HEK293 (cell line): ENCODE measurements at regions not wholly inside any gene's neighbourhood (a gene's known extent, or its start where the extent isn't known, plus 50 kb on each side); places are given as distances from the start of the nearest gene placed in this dataset.

Experiments used
- SP2 ChIP-seq: fragments of 450-650 bp; formaldehyde crosslinking; IDR thresholded peaks from 2 replicates; pipeline ENCODE4 v1.5.1; 2016; ENCODE audit warnings: missing biosample characterization, missing genetic modification characterization
- ZNF529 ChIP-seq: fragments of 450-650 bp; formaldehyde crosslinking; IDR thresholded peaks from 2 replicates; pipeline ENCODE4 v1.5.1; 2017; ENCODE audit warnings: missing genetic modification characterization, missing biosample characterization; ENCODE audit not compliant: insufficient replicate concordance
- TF ChIP-seq, protein P1 (sequence below): fragments of 450-650 bp; formaldehyde crosslinking; IDR thresholded peaks from 2 replicates; pipeline ENCODE4 v1.5.1; 2016; ENCODE audit warnings: missing biosample characterization, missing genetic modification characterization

GRCh38 chr18:54086863-54087262 is 137.6 kb downstream of the MBD2 start:
- TF ChIP-seq ZNF529 (no peak), SP2 (tag by site-specific recombination) (no peak)
- TF ChIP-seq, protein P1, sequence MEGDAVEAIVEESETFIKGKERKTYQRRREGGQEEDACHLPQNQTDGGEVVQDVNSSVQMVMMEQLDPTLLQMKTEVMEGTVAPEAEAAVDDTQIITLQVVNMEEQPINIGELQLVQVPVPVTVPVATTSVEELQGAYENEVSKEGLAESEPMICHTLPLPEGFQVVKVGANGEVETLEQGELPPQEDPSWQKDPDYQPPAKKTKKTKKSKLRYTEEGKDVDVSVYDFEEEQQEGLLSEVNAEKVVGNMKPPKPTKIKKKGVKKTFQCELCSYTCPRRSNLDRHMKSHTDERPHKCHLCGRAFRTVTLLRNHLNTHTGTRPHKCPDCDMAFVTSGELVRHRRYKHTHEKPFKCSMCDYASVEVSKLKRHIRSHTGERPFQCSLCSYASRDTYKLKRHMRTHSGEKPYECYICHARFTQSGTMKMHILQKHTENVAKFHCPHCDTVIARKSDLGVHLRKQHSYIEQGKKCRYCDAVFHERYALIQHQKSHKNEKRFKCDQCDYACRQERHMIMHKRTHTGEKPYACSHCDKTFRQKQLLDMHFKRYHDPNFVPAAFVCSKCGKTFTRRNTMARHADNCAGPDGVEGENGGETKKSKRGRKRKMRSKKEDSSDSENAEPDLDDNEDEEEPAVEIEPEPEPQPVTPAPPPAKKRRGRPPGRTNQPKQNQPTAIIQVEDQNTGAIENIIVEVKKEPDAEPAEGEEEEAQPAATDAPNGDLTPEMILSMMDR (tag by site-specific recombination), result no peak
